Activated CD4-positive, alpha-beta T cell treated with anti-CD3 and anti-CD28 coated beads, Interleukin-10, Interleukin-2, amounts not matched to agents 100 ng/mL and 50 ng/mL, durations not matched to agents 16 hours and 8 hours (primary cell): ENCODE measurements at regions not wholly inside any gene's neighbourhood (a gene's known extent, or its start where the extent isn't known, plus 50 kb on each side); places are given as distances from the start of the nearest gene placed in this dataset.
A peak's percentile ranks its signal among the peaks of the same experiment; 100 is the strongest.
"Not testable (repeated sequence)": the region's sequence is repeated elsewhere in the genome, so short reads cannot be mapped to it uniquely, and the experiment has no call there.

Experiments
- DNase-seq: peaks from one replicate; pipeline ENCODE4 v3.0.0-alpha.2; 2020

GRCh38 chr13:106087201-106087600, 448.3 kb downstream of the EFNB2 start:
- DNase-seq, result no peak

- peak; percentile 1 for DNase-seq
Measured at GRCh38 chr13:106083620-106084350, 451.7 kb downstream of the EFNB2 start.

- DNase-seq, result not testable (repeated sequence)
Measured at GRCh38 chr13:106081221-106081620, 454.2 kb downstream of the EFNB2 start.

GRCh38 chr13:106078191-106078590, 457.3 kb downstream of the EFNB2 start:
- no peak for DNase-seq

GRCh38 chr13:106077017-106077416, 458.4 kb downstream of the EFNB2 start:
- DNase-seq, result no peak

- no peak for DNase-seq
Measured at GRCh38 chr13:106072014-106072413, 463.4 kb downstream of the EFNB2 start.

GRCh38 chr13:106063591-106064313, 471.7 kb downstream of the EFNB2 start:
- DNase-seq, result no peak

GRCh38 chr13:106061781-106062180, 473.7 kb downstream of the EFNB2 start:
- no peak for DNase-seq

GRCh38 chr13:106056851-106057250, 478.6 kb downstream of the EFNB2 start:
- no peak for DNase-seq

GRCh38 chr13:106052200-106052767, 483.2 kb downstream of the EFNB2 start:
- DNase-seq, result no peak

GRCh38 chr13:106049171-106049570, 486.3 kb downstream of the EFNB2 start:
- no peak for DNase-seq

- DNase-seq, result no peak
Measured at GRCh38 chr13:106048386-106048785, 487.1 kb downstream of the EFNB2 start.

- DNase-seq, result no peak
Measured at GRCh38 chr13:106047859-106048258, 487.6 kb downstream of the EFNB2 start.

- no peak for DNase-seq
Measured at GRCh38 chr13:106042996-106043581, 492.4 kb downstream of the EFNB2 start.

- no peak for DNase-seq
Measured at GRCh38 chr13:106041445-106041844, 494.0 kb downstream of the EFNB2 start.

GRCh38 chr13:106038752-106039151, 496.7 kb downstream of the EFNB2 start:
- DNase-seq, result no peak

- no peak for DNase-seq
Measured at GRCh38 chr13:106036870-106037269, 498.6 kb downstream of the EFNB2 start.

- no peak for DNase-seq
Measured at GRCh38 chr13:106034201-106034600, 501.3 kb downstream of the EFNB2 start.

- no peak for DNase-seq
Measured at GRCh38 chr13:106033659-106034058, 501.8 kb downstream of the EFNB2 start.

- DNase-seq, result no peak
Measured at GRCh38 chr13:106032441-106032840, 503.0 kb downstream of the EFNB2 start.

GRCh38 chr13:106029676-106030290, 505.7 kb downstream of the EFNB2 start:
- DNase-seq, result no peak

GRCh38 chr13:106028911-106029310, 506.6 kb downstream of the EFNB2 start:
- DNase-seq, result no peak

- no peak for DNase-seq
Measured at GRCh38 chr13:106011600-106011999, 523.9 kb downstream of the EFNB2 start.
